ENCODE measurements at regions not wholly inside any gene's neighbourhood (a gene's known extent, or its start where the extent isn't known, plus 50 kb on each side); places are given as distances from the start of the nearest gene placed in this dataset.
"Not testable (repeated sequence)": the region's sequence is repeated elsewhere in the genome, so short reads cannot be mapped to it uniquely, and the experiment has no call there.

DNA sequence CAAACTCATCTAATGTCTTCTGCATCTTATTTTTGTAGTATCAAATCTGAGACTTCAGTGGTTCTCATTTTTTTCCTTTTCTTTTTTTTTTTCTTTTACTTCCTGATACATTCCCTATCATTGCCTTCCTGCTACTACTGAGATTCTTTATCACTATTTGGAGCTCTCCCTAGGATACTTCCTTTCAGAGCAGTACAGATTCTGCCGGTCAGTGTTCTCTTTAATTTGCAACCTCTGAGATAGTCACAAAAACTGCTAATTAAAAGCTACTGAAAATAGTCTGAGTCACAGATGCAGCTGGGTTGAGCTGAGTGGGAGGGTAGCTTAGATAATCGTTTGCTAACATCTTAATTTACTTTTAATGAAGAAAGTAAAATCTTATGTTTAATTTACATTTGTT is 1279.7 kb downstream of the ARAP2 start:
- no peak for DNase-seq
- Mint-ChIP-seq H3K9me3 (ENCODE audit: low read depth, unreplicated experiment) (peaks cover 14% of the 10 kb centered on the region), H3K27me3 (ENCODE audit: unreplicated experiment) (no peaks in the 10 kb centered on the region), H3K4me3 (ENCODE audit: low read depth, unreplicated experiment) (no peak overlapping the region), H3K4me1 (ENCODE audit: low read depth, unreplicated experiment) (no peaks in the 10 kb centered on the region), H3K36me3 (ENCODE audit: insufficient read depth, unreplicated experiment) (no peaks in the 10 kb centered on the region), H3K27ac (ENCODE audit: unreplicated experiment) (no peak overlapping the region)
- CTCF ChIA-PET: no interaction called here
- TF ChIP-seq, protein P1, sequence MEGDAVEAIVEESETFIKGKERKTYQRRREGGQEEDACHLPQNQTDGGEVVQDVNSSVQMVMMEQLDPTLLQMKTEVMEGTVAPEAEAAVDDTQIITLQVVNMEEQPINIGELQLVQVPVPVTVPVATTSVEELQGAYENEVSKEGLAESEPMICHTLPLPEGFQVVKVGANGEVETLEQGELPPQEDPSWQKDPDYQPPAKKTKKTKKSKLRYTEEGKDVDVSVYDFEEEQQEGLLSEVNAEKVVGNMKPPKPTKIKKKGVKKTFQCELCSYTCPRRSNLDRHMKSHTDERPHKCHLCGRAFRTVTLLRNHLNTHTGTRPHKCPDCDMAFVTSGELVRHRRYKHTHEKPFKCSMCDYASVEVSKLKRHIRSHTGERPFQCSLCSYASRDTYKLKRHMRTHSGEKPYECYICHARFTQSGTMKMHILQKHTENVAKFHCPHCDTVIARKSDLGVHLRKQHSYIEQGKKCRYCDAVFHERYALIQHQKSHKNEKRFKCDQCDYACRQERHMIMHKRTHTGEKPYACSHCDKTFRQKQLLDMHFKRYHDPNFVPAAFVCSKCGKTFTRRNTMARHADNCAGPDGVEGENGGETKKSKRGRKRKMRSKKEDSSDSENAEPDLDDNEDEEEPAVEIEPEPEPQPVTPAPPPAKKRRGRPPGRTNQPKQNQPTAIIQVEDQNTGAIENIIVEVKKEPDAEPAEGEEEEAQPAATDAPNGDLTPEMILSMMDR (IDR thresholded peaks at IDR 0.05; ENCODE audit: unreplicated experiment): no peak
- intact Hi-C loops (cut with micrococcal nuclease; ENCODE audit: unreplicated experiment): no loop called here
- BruUV-seq (replicated peaks): no TSS peak

DNA sequence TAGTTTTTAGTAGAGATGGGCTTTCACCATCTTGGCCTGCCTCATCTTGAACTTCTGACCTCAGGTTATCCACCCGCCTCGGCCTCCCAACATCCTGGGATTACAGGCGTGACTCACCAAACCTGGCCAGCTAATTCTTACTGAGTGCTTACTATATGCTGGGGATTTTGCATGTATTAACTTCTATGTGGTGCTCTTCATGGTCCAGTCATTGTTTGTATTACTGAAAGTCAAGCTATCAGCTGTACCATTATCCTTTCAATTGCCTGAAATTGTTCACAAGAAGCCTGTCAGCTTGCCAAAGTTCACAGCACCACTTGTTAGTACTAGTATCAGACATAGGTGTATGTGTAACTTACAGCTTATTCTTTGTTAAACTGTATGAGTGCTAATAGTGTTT is 1272.1 kb downstream of the ARAP2 start:
- Mint-ChIP-seq H3K9me3 (ENCODE audit: low read depth, unreplicated experiment) (peaks cover 2% of the 10 kb centered on the region), H3K27ac (ENCODE audit: unreplicated experiment) (no peak overlapping the region), H3K4me3 (ENCODE audit: low read depth, unreplicated experiment) (no peak overlapping the region), H3K36me3 (ENCODE audit: insufficient read depth, unreplicated experiment) (no peaks in the 10 kb centered on the region), H3K27me3 (ENCODE audit: unreplicated experiment) (no peaks in the 10 kb centered on the region), H3K4me1 (ENCODE audit: low read depth, unreplicated experiment) (no peaks in the 10 kb centered on the region)
- DNase-seq: no peak
- BruUV-seq (replicated peaks): no TSS peak
- CTCF ChIA-PET: no interaction called here
- intact Hi-C loops (cut with micrococcal nuclease; ENCODE audit: unreplicated experiment): no loop called here
- TF ChIP-seq, protein P1 (IDR thresholded peaks at IDR 0.05; ENCODE audit: unreplicated experiment): no peak

DNA sequence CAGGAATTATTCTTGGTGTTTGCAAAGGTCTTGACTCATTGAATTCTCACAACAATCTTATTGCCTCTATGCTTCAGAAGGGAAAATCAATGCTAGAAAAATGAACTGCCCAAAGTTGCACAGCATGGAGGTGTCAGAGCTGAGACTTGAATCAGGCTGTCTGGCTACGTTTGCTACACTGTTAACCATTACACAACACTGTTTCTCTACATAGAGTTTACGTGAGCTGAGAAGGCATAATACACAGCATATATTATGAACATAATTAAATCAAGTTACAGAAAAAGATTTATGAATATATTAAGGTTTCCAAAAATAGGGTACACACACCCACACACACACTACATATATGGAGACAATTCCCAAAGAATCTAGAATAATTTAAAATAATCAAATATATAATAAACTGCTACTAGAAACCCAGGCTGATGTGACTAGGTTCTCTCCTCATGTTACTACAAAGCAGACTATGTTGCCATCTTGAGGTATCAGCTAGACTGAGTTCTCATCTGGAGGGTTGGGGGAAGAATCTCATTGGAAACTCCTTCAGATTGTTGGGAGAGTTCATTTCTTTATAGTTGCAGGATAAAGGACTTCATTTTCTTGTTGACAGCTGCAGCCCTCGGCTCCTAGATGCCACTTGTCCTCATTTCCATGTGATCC is 1270.5 kb downstream of the ARAP2 start:
- TF ChIP-seq, protein P1 (IDR thresholded peaks at IDR 0.05; ENCODE audit: unreplicated experiment): no peak
- CTCF ChIA-PET: no interaction called here
- Mint-ChIP-seq H3K36me3 (ENCODE audit: insufficient read depth, unreplicated experiment) (no peaks in the 10 kb centered on the region), H3K27ac (ENCODE audit: unreplicated experiment) (no peak overlapping the region), H3K27me3 (ENCODE audit: unreplicated experiment) (no peaks in the 10 kb centered on the region), H3K9me3 (ENCODE audit: low read depth, unreplicated experiment) (peaks cover 2% of the 10 kb centered on the region), H3K4me3 (ENCODE audit: low read depth, unreplicated experiment) (no peak overlapping the region), H3K4me1 (ENCODE audit: low read depth, unreplicated experiment) (no peaks in the 10 kb centered on the region)
- BruUV-seq (replicated peaks): no TSS peak
- intact Hi-C loops (cut with micrococcal nuclease; ENCODE audit: unreplicated experiment): no loop called here
- no peak for DNase-seq

DNA sequence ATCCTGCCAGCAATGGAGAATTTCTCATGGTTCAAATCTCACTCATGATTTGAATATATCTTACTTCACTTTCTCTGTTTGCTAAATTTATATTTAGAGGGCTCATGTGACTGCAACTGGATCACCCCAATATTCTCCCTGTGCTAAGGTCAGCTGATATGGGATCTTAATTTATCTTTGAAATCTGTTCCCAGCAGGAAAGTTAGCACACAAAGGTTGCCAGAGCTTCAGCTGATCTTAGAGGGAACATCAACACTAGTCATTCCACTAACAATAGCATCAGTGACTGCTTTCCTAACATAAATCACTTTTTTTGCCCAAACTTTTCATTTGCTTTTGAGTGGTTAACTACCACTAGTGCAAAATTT is 1270.0 kb downstream of the ARAP2 start:
- Mint-ChIP-seq H3K4me3 (ENCODE audit: low read depth, unreplicated experiment) (no peak overlapping the region), H3K36me3 (ENCODE audit: insufficient read depth, unreplicated experiment) (no peaks in the 10 kb centered on the region), H3K4me1 (ENCODE audit: low read depth, unreplicated experiment) (no peaks in the 10 kb centered on the region), H3K27ac (ENCODE audit: unreplicated experiment) (no peak overlapping the region), H3K27me3 (ENCODE audit: unreplicated experiment) (no peaks in the 10 kb centered on the region), H3K9me3 (ENCODE audit: low read depth, unreplicated experiment) (peaks cover 4% of the 10 kb centered on the region)
- TF ChIP-seq, protein P1 (IDR thresholded peaks at IDR 0.05; ENCODE audit: unreplicated experiment): no peak
- no peak for DNase-seq
- CTCF ChIA-PET: no interaction called here
- intact Hi-C loops (cut with micrococcal nuclease; ENCODE audit: unreplicated experiment): no loop called here
- BruUV-seq (replicated peaks): no TSS peak

DNA sequence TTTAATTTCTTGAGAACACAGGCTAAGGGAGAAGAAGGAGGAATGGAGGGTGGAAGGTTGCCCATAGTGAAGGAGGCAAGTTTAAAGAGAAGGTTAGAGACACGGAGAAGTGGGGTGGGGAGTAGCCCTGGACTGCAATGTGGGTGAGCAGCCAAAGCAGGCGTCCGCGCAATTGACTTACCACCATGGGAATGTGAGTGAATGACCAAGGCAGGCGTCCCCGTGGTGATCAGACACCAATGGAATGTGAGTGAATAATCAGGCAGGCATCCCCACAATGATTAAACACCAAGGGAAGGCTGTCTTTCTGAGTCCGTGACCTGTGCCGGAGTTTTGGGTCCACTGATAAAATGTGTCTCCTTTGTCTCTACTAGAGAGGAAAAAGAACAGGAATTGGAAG is 1223.1 kb downstream of the ARAP2 start:
- H3K4me1 Mint-ChIP-seq (ENCODE audit: low read depth, unreplicated experiment); H3K27me3 Mint-ChIP-seq (ENCODE audit: unreplicated experiment); intact Hi-C loops (cut with micrococcal nuclease; ENCODE audit: unreplicated experiment); DNase-seq; H3K4me3 Mint-ChIP-seq (ENCODE audit: low read depth, unreplicated experiment); BruUV-seq (replicated peaks); CTCF ChIA-PET; H3K27ac Mint-ChIP-seq (ENCODE audit: unreplicated experiment); H3K36me3 Mint-ChIP-seq (ENCODE audit: insufficient read depth, unreplicated experiment): not testable (repeated sequence)
- H3K9me3 Mint-ChIP-seq (ENCODE audit: low read depth, unreplicated experiment): peaks cover 25% of the 10 kb centered on the region

All from Calu3 (cell line).